NCI-H1092 treated with DMSO at 0.1 percent for 48 hours (cell line): ENCODE measurements at regions not wholly inside any gene's neighbourhood (a gene's known extent, or its start where the extent isn't known, plus 50 kb on each side); places are given as distances from the start of the nearest gene placed in this dataset.

Experiments used
- DNase-seq: peaks from one replicate; lab custom pipeline; 2025; lab: John Stamatoyannopoulos, UW

GRCh38 chr12:89821896-89822295 is 113.3 kb upstream of the ATP2B1 start:
- no peak for DNase-seq

- DNase-seq: no peak
These were observed 109.0 kb upstream of the ATP2B1 start for GRCh38 chr12:89817501-89818226.

GRCh38 chr12:89815225-89815624 is 106.6 kb upstream of the ATP2B1 start:
- no peak for DNase-seq

GRCh38 chr12:89803412-89803811 is 94.8 kb upstream of the ATP2B1 start:
- DNase-seq: no peak

- no peak for DNase-seq
These were observed 92.6 kb upstream of the ATP2B1 start for GRCh38 chr12:89801284-89801683.

GRCh38 chr12:89800435-89800834 is 91.8 kb upstream of the ATP2B1 start:
- DNase-seq: no peak

- no peak for DNase-seq
These were observed 90.7 kb upstream of the ATP2B1 start for GRCh38 chr12:89799316-89799715.

GRCh38 chr12:89797436-89797835 is 88.8 kb upstream of the ATP2B1 start:
- no peak for DNase-seq

GRCh38 chr12:89796798-89797382 is 88.3 kb upstream of the ATP2B1 start:
- DNase-seq: no peak

GRCh38 chr12:89793946-89794345 is 85.3 kb upstream of the ATP2B1 start:
- DNase-seq: no peak

GRCh38 chr12:89791286-89791685 is 82.6 kb upstream of the ATP2B1 start:
- DNase-seq: no peak

GRCh38 chr12:89789862-89790261 is 81.2 kb upstream of the ATP2B1 start:
- no peak for DNase-seq

GRCh38 chr12:89787763-89788162 is 79.1 kb upstream of the ATP2B1 start:
- DNase-seq: no peak

- DNase-seq: no peak
These were observed 77.7 kb upstream of the ATP2B1 start for GRCh38 chr12:89786177-89786810.

- DNase-seq: no peak
These were observed 74.9 kb upstream of the ATP2B1 start for GRCh38 chr12:89783359-89784060.

- no peak for DNase-seq
These were observed 74.2 kb upstream of the ATP2B1 start for GRCh38 chr12:89782807-89783206.

- no peak for DNase-seq
These were observed 73.4 kb upstream of the ATP2B1 start for GRCh38 chr12:89781946-89782550.

- DNase-seq: no peak
These were observed 72.5 kb upstream of the ATP2B1 start for GRCh38 chr12:89781156-89781555.

GRCh38 chr12:89779090-89779489 is 70.5 kb upstream of the ATP2B1 start:
- no peak for DNase-seq

- no peak for DNase-seq
These were observed 69.2 kb upstream of the ATP2B1 start for GRCh38 chr12:89777733-89778379.

- DNase-seq: no peak
These were observed 67.3 kb upstream of the ATP2B1 start for GRCh38 chr12:89775986-89776365.
